C4-2B (cell line): ENCODE measurements at regions not wholly inside any gene's neighbourhood (a gene's known extent, or its start where the extent isn't known, plus 50 kb on each side); places are given as distances from the start of the nearest gene placed in this dataset.

Source experiments
- H3K27ac ChIP-seq: fragments of 450-650 bp; 2 replicates; pipeline ENCODE4 v1.5.1; 2017
- CTCF ChIP-seq: fragments of 450-650 bp; conservative IDR thresholded peaks from 2 replicates; pipeline ENCODE4 v1.5.1; 2017; ENCODE audit warnings: mild to moderate bottlenecking
- ZFX ChIP-seq: fragments of 450-650 bp; IDR thresholded peaks from 2 replicates; pipeline ENCODE4 v1.6.1; 2017

- no peak overlapping the region for H3K27ac ChIP-seq
- TF ChIP-seq CTCF (no peak), ZFX (no peak)
Measured at GRCh38 chr2:58616961-58617360, 375.8 kb upstream of the FANCL start.

GRCh38 chr2:58614219-58614618 lies 373.1 kb upstream of the FANCL start:
- H3K27ac ChIP-seq = no peak overlapping the region
- TF ChIP-seq ZFX (no peak), CTCF (no peak)

GRCh38 chr2:58612973-58613372 lies 371.8 kb upstream of the FANCL start:
- no peak overlapping the region for H3K27ac ChIP-seq
- TF ChIP-seq ZFX (no peak), CTCF (no peak)

GRCh38 chr2:58609326-58609725 lies 368.2 kb upstream of the FANCL start:
- TF ChIP-seq ZFX (no peak), CTCF (no peak)
- H3K27ac ChIP-seq = no peak overlapping the region

GRCh38 chr2:58608146-58608545 lies 367.0 kb upstream of the FANCL start:
- H3K27ac ChIP-seq = no peak overlapping the region
- TF ChIP-seq ZFX (no peak), CTCF (no peak)

- no peak overlapping the region for H3K27ac ChIP-seq
- TF ChIP-seq CTCF (no peak), ZFX (no peak)
Measured at GRCh38 chr2:58607448-58607847, 366.3 kb upstream of the FANCL start.

GRCh38 chr2:58606799-58607198 lies 365.7 kb upstream of the FANCL start:
- no peak overlapping the region for H3K27ac ChIP-seq
- TF ChIP-seq CTCF (no peak), ZFX (no peak)
